ENCODE measurements at regions not wholly inside any gene's neighbourhood (a gene's known extent, or its start where the extent isn't known, plus 50 kb on each side); places are given as distances from the start of the nearest gene placed in this dataset.

GRCh38 chr6:99739526-99739925 is 132.9 kb downstream of the PRDM13 start:
- no peak for TF ChIP-seq POLR2A (IDR thresholded peaks at IDR 0.05)
- TF ChIP-seq CTCF (IDR thresholded peaks at IDR 0.05): no peak

All from right lobe of liver (tissue), 4 donors.